Activated CD4-positive, alpha-beta T cell treated with anti-CD3 and anti-CD28 coated beads for 24 hours (primary cell): ENCODE measurements at regions not wholly inside any gene's neighbourhood (a gene's known extent, or its start where the extent isn't known, plus 50 kb on each side); places are given as distances from the start of the nearest gene placed in this dataset.

Experiments used
- DNase-seq, 2 donors: peaks; one replicate each; pipeline ENCODE4 v3.0.0-alpha.2; 2020; ENCODE audit warnings: low read depth in 2 of 2

DNA sequence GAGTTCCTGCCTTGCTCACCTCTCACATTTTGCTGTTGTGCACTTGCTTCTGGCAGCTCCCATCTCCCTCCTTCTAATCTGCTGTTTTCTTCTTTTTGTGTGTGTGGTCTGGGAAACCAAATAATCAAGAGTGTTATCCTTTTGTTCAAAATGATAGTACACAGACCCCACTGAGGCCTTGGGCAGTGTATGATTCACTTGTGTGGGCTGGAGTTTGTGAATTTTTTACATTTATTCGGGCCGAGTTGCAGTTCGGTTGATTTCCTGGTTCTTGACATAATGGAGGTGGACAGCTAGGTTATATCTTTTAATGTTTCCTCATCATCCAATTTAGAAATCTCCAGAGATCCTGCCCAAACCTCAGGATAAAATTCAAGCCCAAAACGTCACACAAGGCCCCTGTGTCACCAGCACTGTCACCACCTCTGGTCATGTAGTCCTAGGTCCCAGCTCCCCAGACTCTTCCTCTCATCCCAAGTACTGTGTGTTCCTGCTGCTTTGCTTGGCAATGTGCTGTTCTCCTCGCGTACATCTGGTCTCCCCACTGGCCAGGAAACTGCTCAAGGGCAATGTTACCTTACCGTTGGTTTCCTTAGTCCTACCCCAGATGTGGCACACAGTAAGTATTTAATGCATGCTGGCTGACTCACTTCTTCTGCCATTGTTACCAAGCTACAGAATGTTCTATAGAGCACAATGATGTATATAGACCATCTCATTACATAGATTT, 55.7 kb upstream of the PHACTR2 start:
- no peak for DNase-seq

DNA sequence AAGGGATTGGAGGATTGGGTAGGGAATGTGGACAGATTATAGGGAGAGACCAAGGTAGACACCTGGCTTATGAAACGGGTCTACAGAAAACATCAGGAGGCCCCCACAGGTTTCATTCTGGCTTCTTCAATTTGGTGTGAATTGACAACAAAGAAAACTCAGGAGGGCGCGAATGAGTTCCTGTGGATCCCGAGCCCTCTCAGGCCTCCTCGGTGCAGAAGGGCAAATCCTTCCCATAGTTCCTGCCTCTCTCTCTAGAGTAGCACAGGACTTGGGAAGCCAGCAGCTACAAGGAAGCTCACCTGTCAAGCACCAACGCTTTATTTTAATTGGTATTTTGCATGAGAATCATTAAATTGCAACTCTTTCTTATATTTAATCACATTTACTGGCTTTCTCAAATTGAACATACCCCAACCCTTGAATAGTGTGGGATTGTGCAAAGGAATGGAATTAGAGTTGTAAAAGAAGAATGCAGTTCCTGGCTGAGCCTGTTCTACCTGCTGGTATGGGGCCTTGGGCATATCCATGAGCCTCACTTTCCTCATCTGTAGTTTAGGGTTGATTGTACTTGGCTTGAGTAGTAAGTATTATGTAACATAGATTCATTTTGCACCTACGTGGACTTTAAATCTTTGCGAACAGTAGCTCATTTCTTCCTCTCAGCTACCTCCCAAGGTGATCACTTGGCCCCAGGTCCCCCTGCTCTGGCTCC, 56.4 kb upstream of the PHACTR2 start:
- no peak for DNase-seq

DNA sequence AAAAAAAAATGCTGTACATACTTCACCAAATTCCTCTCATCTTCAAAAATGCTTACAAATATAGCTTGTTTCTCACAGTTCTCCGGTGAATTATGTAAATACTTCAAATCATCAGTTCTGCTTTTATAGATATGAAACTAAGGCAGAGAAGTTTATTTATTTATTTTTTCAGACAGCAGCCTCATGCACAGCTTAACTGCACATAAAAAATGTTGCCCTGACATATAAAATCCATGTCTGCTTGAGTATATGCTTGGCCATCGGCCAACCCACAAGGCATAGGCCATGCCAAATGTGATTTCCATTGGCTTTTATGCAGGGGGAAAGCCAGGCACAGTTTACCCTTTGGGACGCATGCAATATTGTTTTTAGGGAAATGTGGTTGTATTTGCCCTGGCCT, 57.3 kb upstream of the PHACTR2 start:
- DNase-seq: no peak

DNA sequence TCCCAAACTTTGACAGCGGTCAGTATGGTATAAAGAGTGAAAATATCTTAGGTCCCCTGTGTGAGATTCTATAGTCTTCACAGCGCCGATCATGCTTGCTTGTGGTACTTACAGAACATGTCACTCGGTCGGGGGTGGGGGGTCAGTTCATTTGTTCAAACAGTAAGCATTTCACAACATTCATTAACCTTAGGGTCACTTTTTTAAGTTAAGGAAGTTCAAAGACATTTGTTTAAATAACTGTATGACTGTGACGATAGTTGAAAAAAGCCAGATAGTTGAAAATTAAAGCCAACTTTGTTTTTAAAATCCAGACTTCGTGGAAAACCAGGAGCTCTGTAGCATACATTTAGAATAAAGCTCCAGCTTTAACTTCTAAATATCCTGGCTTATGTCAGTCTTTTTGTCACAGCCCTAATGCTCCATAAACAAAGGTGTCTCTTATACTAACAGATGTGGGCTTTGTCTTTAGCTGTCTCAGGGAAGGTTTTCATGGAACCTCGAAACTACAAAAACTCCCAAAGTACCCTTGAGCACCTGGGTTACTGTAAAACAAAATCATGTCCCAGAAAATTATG, 57.9 kb upstream of the PHACTR2 start:
- no peak for DNase-seq

DNA sequence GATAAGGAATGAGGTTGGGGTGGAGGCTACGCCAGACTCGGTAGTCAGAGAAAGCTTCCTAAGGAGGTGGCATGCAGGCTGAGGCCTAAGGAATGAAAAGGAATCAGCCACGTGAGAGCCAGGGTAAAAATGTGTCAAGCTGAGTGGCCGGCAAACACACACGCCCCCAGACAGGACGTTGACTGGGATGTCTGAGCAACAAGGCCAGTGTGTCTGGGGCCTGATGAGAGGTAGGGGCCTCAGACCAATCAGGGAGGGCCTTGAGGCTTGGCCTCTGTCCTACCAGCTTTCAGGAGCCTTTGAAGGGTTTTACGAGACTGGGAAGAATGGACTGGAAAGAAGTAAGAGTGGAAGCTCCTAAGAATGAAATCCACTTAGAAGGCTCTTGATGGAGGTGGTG, 61.0 kb upstream of the PHACTR2 start:
- DNase-seq: no peak

GRCh38 chr6:143615785-143616184, 62.0 kb upstream of the PHACTR2 start:
- no peak for DNase-seq

DNA sequence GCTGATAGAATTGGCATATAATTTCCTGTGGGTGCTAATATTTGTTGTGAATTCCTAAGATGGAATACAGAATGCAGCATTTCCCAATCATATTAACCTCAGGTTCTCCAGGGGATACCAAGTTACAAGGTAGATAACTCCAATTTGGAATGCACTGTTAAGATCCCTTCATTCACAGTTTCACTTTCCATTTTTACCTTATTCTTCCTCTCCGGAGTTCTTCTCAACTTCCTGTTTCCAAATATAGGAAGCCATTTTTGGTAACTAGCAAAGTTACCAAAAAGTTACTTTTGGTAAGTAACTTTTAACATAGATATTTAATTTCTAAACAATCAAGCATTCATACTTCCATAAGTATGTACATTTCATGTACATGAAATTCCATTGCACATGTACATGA, 63.5 kb upstream of the PHACTR2 start:
- DNase-seq: no peak

GRCh38 chr6:143613749-143614148, 64.0 kb upstream of the PHACTR2 start:
- DNase-seq: no peak

DNA sequence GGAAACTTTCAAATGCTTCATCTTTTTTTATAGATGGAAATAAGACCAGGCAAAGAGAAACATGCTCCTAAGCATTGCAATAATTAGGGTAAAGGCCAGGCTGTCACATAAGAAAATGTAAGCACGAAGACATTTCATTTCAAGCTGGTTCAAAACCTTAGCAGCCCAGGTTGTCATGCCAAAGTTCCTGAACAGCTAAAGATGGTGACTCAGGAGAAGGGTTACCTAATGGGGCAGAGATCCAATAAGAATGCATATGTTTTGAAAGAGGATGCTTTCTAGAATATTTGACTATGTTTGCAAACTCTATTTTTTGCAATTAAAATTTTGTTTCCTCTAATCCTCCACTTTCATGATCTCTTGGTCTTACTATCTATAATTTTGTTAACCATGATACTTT, 65.6 kb upstream of the PHACTR2 start:
- DNase-seq: no peak

GRCh38 chr6:143611580-143611979, 66.2 kb upstream of the PHACTR2 start:
- DNase-seq: no peak

GRCh38 chr6:143609972-143610371, 67.8 kb upstream of the PHACTR2 start:
- no peak for DNase-seq

DNA sequence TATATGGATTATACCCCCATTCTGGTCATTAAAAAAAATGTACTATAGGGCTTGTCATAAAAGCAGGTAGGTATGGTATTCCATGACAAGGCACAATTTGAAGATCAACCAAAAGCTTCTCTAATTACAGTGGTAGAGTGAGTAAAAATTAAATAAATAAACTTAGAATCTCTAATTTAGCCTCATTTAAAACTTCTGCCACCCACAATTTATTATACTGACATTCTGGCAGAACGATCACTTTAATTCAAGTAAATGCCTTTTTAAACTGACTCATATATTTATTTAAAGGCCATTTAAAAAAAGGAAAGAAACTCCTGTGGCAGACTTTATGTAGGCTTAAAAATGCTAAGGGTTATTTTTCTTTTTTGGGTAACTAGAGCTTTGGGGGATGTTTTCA, 68.3 kb upstream of the PHACTR2 start:
- no peak for DNase-seq

GRCh38 chr6:143608906-143609305, 68.9 kb upstream of the PHACTR2 start:
- no peak for DNase-seq

GRCh38 chr6:143607974-143608373, 69.8 kb upstream of the PHACTR2 start:
- DNase-seq: no peak

- no peak for DNase-seq
Measured at GRCh38 chr6:143607168-143607567, 70.6 kb upstream of the PHACTR2 start.

GRCh38 chr6:143605906-143606521, 71.8 kb upstream of the PHACTR2 start:
- DNase-seq: no peak

GRCh38 chr6:143603455-143603854, 74.3 kb upstream of the PHACTR2 start:
- DNase-seq: no peak

- no peak for DNase-seq
Measured at GRCh38 chr6:143601504-143601903, 76.3 kb upstream of the PHACTR2 start.

GRCh38 chr6:143600821-143601220, 76.9 kb upstream of the PHACTR2 start:
- DNase-seq: no peak

DNA sequence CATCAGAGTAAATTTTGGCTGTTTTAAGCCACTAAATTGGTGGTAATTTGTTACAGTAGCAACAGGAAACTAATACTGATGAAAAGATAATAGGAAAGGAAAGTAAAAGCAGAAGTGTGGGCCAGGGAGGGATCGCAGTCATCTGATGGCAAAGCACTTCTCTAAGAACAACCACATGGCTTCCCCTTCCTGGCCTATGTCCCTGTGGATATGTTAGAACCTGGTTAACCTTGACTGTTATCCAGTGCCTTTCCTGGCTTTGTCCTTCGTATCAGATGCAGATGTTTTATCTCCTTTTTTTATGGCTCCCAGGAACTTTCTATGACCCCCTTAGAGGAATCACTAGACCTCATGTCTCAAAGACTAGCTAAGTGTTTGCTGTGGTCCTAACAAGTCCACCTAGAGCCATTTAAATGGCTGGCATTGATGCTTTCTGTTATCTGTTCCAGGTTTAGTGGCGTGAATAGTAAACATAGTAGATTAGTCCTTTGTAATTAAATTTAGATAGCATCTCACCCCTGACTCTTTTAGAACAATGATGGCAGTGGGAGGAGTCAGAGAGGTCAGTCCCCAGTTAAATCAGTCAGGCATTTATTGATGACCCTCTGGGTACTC, 79.2 kb upstream of the PHACTR2 start:
- DNase-seq: no peak

GRCh38 chr6:143596866-143597265, 80.9 kb upstream of the PHACTR2 start:
- DNase-seq: no peak
